ENCODE measurements at regions not wholly inside any gene's neighbourhood (a gene's known extent, or its start where the extent isn't known, plus 50 kb on each side); places are given as distances from the start of the nearest gene placed in this dataset.
A peak's percentile ranks its signal among the peaks of the same experiment; 100 is the strongest.

DNA sequence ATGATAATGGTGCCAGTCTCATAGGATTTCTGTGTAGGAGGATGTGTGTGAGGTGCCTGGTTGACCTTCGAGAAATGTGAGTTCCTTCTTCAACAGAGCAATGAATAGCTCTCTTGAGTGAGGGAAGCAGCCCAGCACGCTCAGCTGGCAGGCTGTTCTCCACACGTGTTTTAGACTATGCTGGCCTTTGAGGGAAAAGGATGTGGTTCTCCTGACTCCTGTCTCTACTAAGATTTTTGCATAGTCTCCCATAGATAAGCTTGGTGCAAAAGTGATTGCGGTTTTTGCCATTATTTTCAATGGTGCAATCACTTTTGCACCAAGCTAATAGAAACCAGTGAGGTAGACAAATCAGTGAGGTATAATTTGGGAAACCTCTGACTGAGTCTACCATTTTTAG lies 284.1 kb downstream of the SLC4A3 start:
- no peak overlapping the region for H3K9ac ChIP-seq (ENCODE audit: low read length in 3 of 3)
- H3K36me3 ChIP-seq (ENCODE audit: control insufficient read depth in 2 of 3, insufficient read depth in 3 of 3, low read length in 3 of 3) = no peaks in the 10 kb centered on the region
- DNase-seq = no peak
- no peak overlapping the region for H3K4me3 ChIP-seq (ENCODE audit: low read length in 3 of 3)
- H3K27me3 ChIP-seq (ENCODE audit: control insufficient read depth, insufficient read depth, low read length) = no peaks in the 10 kb centered on the region
- H3K4me1 ChIP-seq (ENCODE audit: control insufficient read depth in 2 of 3, insufficient read depth in 2 of 3, low read depth in 1 of 3, low read length in 3 of 3) = peaks cover 0 to 4% (median 0%) of the 10 kb centered on the region in 3 donors
- FAIRE-seq = no peak
- intact Hi-C loops (cut with DNase I) = no loop called here
- TF ChIP-seq, protein P1, sequence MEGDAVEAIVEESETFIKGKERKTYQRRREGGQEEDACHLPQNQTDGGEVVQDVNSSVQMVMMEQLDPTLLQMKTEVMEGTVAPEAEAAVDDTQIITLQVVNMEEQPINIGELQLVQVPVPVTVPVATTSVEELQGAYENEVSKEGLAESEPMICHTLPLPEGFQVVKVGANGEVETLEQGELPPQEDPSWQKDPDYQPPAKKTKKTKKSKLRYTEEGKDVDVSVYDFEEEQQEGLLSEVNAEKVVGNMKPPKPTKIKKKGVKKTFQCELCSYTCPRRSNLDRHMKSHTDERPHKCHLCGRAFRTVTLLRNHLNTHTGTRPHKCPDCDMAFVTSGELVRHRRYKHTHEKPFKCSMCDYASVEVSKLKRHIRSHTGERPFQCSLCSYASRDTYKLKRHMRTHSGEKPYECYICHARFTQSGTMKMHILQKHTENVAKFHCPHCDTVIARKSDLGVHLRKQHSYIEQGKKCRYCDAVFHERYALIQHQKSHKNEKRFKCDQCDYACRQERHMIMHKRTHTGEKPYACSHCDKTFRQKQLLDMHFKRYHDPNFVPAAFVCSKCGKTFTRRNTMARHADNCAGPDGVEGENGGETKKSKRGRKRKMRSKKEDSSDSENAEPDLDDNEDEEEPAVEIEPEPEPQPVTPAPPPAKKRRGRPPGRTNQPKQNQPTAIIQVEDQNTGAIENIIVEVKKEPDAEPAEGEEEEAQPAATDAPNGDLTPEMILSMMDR (IDR thresholded peaks at IDR 0.05; ENCODE audit: borderline replicate concordance, extremely low read depth, insufficient read depth) = no peak
- no peaks in the 10 kb centered on the region for H3K9me3 ChIP-seq (ENCODE audit: control insufficient read depth in 2 of 3, insufficient read depth in 1 of 3, low read length in 3 of 3)
- no peak overlapping the region for H3K27ac ChIP-seq (ENCODE audit: low read depth in 2 of 2, low read length in 2 of 2)

DNA sequence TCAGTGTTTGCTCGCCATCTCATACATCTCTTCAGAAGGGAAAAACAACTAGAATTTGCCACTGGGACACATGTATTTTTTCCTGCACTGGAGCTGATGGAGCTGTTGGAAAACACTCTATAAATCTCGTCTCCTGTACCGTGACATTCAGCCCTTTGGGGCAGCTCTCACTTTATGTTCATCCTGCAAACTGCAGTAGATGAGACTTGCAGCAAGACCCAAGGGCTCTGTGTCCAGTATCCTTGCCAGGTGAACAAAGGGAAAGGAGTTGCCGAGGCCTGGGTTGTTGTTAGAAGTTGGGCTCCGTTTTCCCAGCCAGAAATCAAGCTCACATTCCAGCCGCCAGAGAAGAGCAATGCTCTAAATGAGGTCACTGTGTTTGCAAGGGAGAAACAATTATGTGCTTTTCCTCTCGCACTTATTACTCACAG lies 285.1 kb downstream of the SLC4A3 start:
- intact Hi-C loops (cut with DNase I) = no loop called here
- Histone ChIP-seq H3K27me3 (ENCODE audit: control insufficient read depth, insufficient read depth, low read length) (no peaks in the 10 kb centered on the region), H3K9ac (ENCODE audit: low read length in 3 of 3) (no peak overlapping the region), H3K27ac (ENCODE audit: low read depth in 2 of 2, low read length in 2 of 2) (no peak overlapping the region), H3K4me3 (ENCODE audit: low read length in 3 of 3) (peak overlapping the region in 1 of 3 donors; percentile 28), H3K36me3 (ENCODE audit: control insufficient read depth in 2 of 3, insufficient read depth in 3 of 3, low read length in 3 of 3) (no peaks in the 10 kb centered on the region), H3K4me1 (ENCODE audit: control insufficient read depth in 2 of 3, insufficient read depth in 2 of 3, low read depth in 1 of 3, low read length in 3 of 3) (peaks cover 0 to 4% (median 0%) of the 10 kb centered on the region in 3 donors), H3K9me3 (ENCODE audit: control insufficient read depth in 2 of 3, insufficient read depth in 1 of 3, low read length in 3 of 3) (no peaks in the 10 kb centered on the region)
- TF ChIP-seq, protein P1 (IDR thresholded peaks at IDR 0.05; ENCODE audit: borderline replicate concordance, extremely low read depth, insufficient read depth) = no peak
- FAIRE-seq (no peak), DNase-seq (peak in 4 of 5 donors; percentile 58 to 88 (median 81))

DNA sequence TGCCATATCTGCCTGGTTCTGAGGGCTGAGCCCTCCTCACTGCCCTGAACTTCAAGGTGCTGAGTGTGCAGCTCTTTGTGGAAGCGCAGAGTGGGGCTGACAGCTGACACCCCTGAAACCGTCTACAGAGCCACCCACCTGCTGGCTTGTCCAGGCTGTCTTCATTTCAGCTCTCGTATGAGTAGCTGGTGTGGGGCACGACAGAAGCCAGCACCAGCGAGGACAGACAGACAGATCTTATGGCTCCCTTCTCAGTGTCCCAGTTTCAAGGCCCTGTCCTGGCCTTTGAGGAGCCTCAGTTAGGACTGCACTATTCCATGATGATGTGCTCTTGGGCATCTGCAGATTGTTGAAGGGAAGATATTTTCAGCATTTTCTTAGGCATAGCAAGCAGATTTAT lies 287.1 kb downstream of the SLC4A3 start:
- intact Hi-C loops (cut with DNase I) = no loop called here
- Histone ChIP-seq H3K27ac (ENCODE audit: low read depth in 2 of 2, low read length in 2 of 2) (no peak overlapping the region), H3K9me3 (ENCODE audit: control insufficient read depth in 2 of 3, insufficient read depth in 1 of 3, low read length in 3 of 3) (no peaks in the 10 kb centered on the region), H3K4me3 (ENCODE audit: low read length in 3 of 3) (no peak overlapping the region), H3K4me1 (ENCODE audit: control insufficient read depth in 2 of 3, insufficient read depth in 2 of 3, low read depth in 1 of 3, low read length in 3 of 3) (peaks cover 0 to 4% (median 0%) of the 10 kb centered on the region in 3 donors), H3K27me3 (ENCODE audit: control insufficient read depth, insufficient read depth, low read length) (no peaks in the 10 kb centered on the region), H3K9ac (ENCODE audit: low read length in 3 of 3) (no peak overlapping the region), H3K36me3 (ENCODE audit: control insufficient read depth in 2 of 3, insufficient read depth in 3 of 3, low read length in 3 of 3) (no peaks in the 10 kb centered on the region)
- TF ChIP-seq, protein P1 (IDR thresholded peaks at IDR 0.05; ENCODE audit: borderline replicate concordance, extremely low read depth, insufficient read depth) = no peak
- no peak for DNase-seq
- FAIRE-seq = no peak

DNA sequence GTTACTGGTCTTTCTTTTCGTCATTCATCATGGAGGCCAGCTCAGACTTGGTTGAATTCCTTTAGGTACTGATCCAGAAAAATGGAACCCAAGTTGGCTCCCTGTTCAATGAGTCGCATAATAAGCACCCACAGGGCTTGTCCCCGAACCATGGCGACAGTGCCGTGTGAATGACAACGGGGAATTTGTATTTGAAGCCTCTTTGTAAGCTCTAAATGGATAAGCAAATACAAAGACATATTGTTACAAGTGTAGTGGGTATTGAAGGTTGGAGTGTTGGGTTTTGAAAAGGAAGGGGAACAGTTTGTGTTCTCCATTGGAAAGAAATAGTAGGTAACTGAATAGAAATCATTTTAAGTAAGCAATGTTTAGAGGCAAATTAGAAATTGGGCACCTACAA lies 288.9 kb downstream of the SLC4A3 start:
- H3K27ac ChIP-seq (ENCODE audit: low read depth in 2 of 2, low read length in 2 of 2) = no peak overlapping the region
- no peak overlapping the region for H3K4me3 ChIP-seq (ENCODE audit: low read length in 3 of 3)
- DNase-seq (peak in 2 of 5 donors; percentile 20 to 39), FAIRE-seq (no peak)
- intact Hi-C loops (cut with DNase I) = no loop called here
- peaks cover 0 to 4% (median 0%) of the 10 kb centered on the region in 3 donors for H3K4me1 ChIP-seq (ENCODE audit: control insufficient read depth in 2 of 3, insufficient read depth in 2 of 3, low read depth in 1 of 3, low read length in 3 of 3)
- H3K9me3 ChIP-seq (ENCODE audit: control insufficient read depth in 2 of 3, insufficient read depth in 1 of 3, low read length in 3 of 3) = no peaks in the 10 kb centered on the region
- no peak overlapping the region for H3K9ac ChIP-seq (ENCODE audit: low read length in 3 of 3)
- H3K36me3 ChIP-seq (ENCODE audit: control insufficient read depth in 2 of 3, insufficient read depth in 3 of 3, low read length in 3 of 3) = no peaks in the 10 kb centered on the region
- no peaks in the 10 kb centered on the region for H3K27me3 ChIP-seq (ENCODE audit: control insufficient read depth, insufficient read depth, low read length)
- TF ChIP-seq, protein P1 (IDR thresholded peaks at IDR 0.05; ENCODE audit: borderline replicate concordance, extremely low read depth, insufficient read depth) = no peak

All from kidney (tissue), 13 donors.